H9 (cell line): ENCODE measurements at regions not wholly inside any gene's neighbourhood (a gene's known extent, or its start where the extent isn't known, plus 50 kb on each side); places are given as distances from the start of the nearest gene placed in this dataset.

Experiments
- DNase-seq: peaks from one replicate; pipeline ENCODE4 v3.0.0-alpha.2; 2017
- H2AFZ ChIP-seq: one replicate; pipeline ENCODE4 v1.6.1; 2013; ENCODE audit warnings: mild to moderate bottlenecking, low read length, control low read depth, moderate library complexity
- H2AK5ac ChIP-seq: 2 replicates; pipeline ENCODE4 v1.6.1; 2013; ENCODE audit warnings: low read length, control low read depth, mixed read lengths; ENCODE audit not compliant: insufficient read length
- H2BK120ac ChIP-seq: one replicate; pipeline ENCODE4 v1.6.1; 2013; ENCODE audit warnings: low read depth, mild to moderate bottlenecking, low read length, control low read depth, inconsistent platforms; ENCODE audit not compliant: poor library complexity, severe bottlenecking
- H2BK12ac ChIP-seq: 2 replicates; pipeline ENCODE4 v1.6.1; 2013; ENCODE audit warnings: low read length, control low read depth, mixed read lengths, low read depth; ENCODE audit not compliant: insufficient read length
- H2BK15ac ChIP-seq: 2 replicates; pipeline ENCODE4 v1.6.1; 2013; ENCODE audit warnings: low read depth, low read length, control low read depth
- H2BK20ac ChIP-seq: one replicate; pipeline ENCODE4 v1.6.1; 2013; ENCODE audit warnings: low read depth, mild to moderate bottlenecking, low read length, control low read depth, inconsistent platforms; ENCODE audit not compliant: poor library complexity, severe bottlenecking
- H2BK5ac ChIP-seq: 2 replicates; pipeline ENCODE4 v1.6.1; 2013; ENCODE audit warnings: low read length, control low read depth, mixed read lengths; ENCODE audit not compliant: insufficient read length
- H3K14ac ChIP-seq: 2 replicates; pipeline ENCODE4 v1.6.1; 2013; ENCODE audit warnings: low read length, control low read depth; ENCODE audit not compliant: insufficient read depth
- H3K18ac ChIP-seq: 2 replicates; pipeline ENCODE4 v1.6.1; 2013; ENCODE audit warnings: low read depth, mild to moderate bottlenecking, mixed read lengths, low read length, control low read depth; ENCODE audit not compliant: insufficient read length
- H3K23ac ChIP-seq: 2 replicates; pipeline ENCODE4 v1.6.1; 2013; ENCODE audit warnings: low read length, control low read depth, mixed read lengths, low read depth; ENCODE audit not compliant: insufficient read length
- H3K23me2 ChIP-seq: 2 replicates; pipeline ENCODE4 v1.6.1; 2013; ENCODE audit warnings: low read depth, mild to moderate bottlenecking, mixed read lengths, low read length, control low read depth; ENCODE audit not compliant: insufficient read length, poor library complexity, severe bottlenecking
- H3K27ac ChIP-seq: 2 replicates; pipeline ENCODE4 v1.5.1; 2013; ENCODE audit warnings: low read length, control low read depth, mixed read lengths, low read depth; ENCODE audit not compliant: insufficient read length
- H3K27me3 ChIP-seq: 2 replicates; pipeline ENCODE4 v1.6.1; 2013; ENCODE audit warnings: low read length, control low read depth, inconsistent platforms; ENCODE audit not compliant: insufficient read depth
- H3K4ac ChIP-seq: 2 replicates; pipeline ENCODE4 v1.6.1; 2013; ENCODE audit warnings: low read depth, mild to moderate bottlenecking, control low read depth, inconsistent platforms, low read length, moderate library complexity
- H3K4me1 ChIP-seq: 2 replicates; pipeline ENCODE4 v1.6.1; 2013; ENCODE audit warnings: low read length, control low read depth, inconsistent platforms; ENCODE audit not compliant: insufficient read depth
- H3K4me2 ChIP-seq: 2 replicates; pipeline ENCODE4 v1.6.1; 2013; ENCODE audit warnings: low read length, control low read depth, mixed read lengths; ENCODE audit not compliant: insufficient read length, insufficient read depth
- H3K56ac ChIP-seq: 2 replicates; pipeline ENCODE4 v1.6.1; 2013; ENCODE audit warnings: low read depth, mild to moderate bottlenecking, mixed read lengths, low read length, control low read depth; ENCODE audit not compliant: insufficient read length
- H3K79me1 ChIP-seq: 2 replicates; pipeline ENCODE4 v1.6.1; 2013; ENCODE audit warnings: low read depth, mild to moderate bottlenecking, moderate library complexity, low read length, control low read depth, inconsistent platforms; ENCODE audit not compliant: insufficient read depth, poor library complexity, severe bottlenecking
- H3K79me2 ChIP-seq: 2 replicates; pipeline ENCODE4 v1.6.1; 2013; ENCODE audit warnings: low read length, control low read depth, inconsistent platforms; ENCODE audit not compliant: insufficient read depth
- H3K9ac ChIP-seq: 2 replicates; pipeline ENCODE4 v1.6.1; 2013; ENCODE audit warnings: low read length, control low read depth, mixed read lengths; ENCODE audit not compliant: insufficient read length; ENCODE audit errors: extremely low read depth
- H3K9me3 ChIP-seq: one replicate; pipeline ENCODE4 v1.6.1; 2013; ENCODE audit warnings: low read depth, low read length, inconsistent platforms; ENCODE audit not compliant: control insufficient read depth
- H3T11ph ChIP-seq: one replicate; pipeline ENCODE4 v1.6.1; 2013; ENCODE audit warnings: mild to moderate bottlenecking, low read length, control low read depth, inconsistent platforms
- H4K20me1 ChIP-seq: one replicate; pipeline ENCODE4 v1.6.1; 2013; ENCODE audit not compliant: control insufficient read depth, insufficient read length, insufficient read depth
- H4K5ac ChIP-seq: 2 replicates; pipeline ENCODE4 v1.6.1; 2013; ENCODE audit warnings: low read depth, mild to moderate bottlenecking, mixed read lengths, low read length, control low read depth; ENCODE audit not compliant: insufficient read length
- H4K8ac ChIP-seq: replicated peaks from 2 replicates; pipeline ENCODE4 v1.6.1; 2013; ENCODE audit warnings: low read length, control low read depth, mixed read lengths, low read depth; ENCODE audit not compliant: insufficient read length
- H4K91ac ChIP-seq: 2 replicates; pipeline ENCODE4 v1.6.1; 2013; ENCODE audit warnings: low read depth, mild to moderate bottlenecking, moderate library complexity, mixed read lengths, low read length, control low read depth; ENCODE audit not compliant: insufficient read length
- H3K27ac Mint-ChIP-seq, 3 experiments: 2 replicates in 2 of 3; 3 replicates in 1 of 3; pipeline ENCODE4 v1.8.0; 2020 to 2021; ENCODE audit warnings: mixed read lengths in 3 of 3, mild to moderate bottlenecking in 1 of 3, moderate library complexity in 1 of 3
- H3K27me3 Mint-ChIP-seq: 2 replicates; pipeline ENCODE4 v1.8.0; 2021; ENCODE audit warnings: low read depth, mild to moderate bottlenecking, moderate library complexity, mixed read lengths
- H3K36me3 Mint-ChIP-seq, 3 experiments: 2 replicates in 2 of 3; 3 replicates in 1 of 3; pipeline ENCODE4 v1.8.0; 2020 to 2021; ENCODE audit warnings: low read depth in 3 of 3, mixed read lengths in 3 of 3; ENCODE audit not compliant: insufficient read depth in 1 of 3
- H3K4me1 Mint-ChIP-seq, 2 experiments: 2 replicates each; pipeline ENCODE4 v1.8.0; 2020; ENCODE audit warnings: mixed read lengths in 2 of 2
- H3K4me3 Mint-ChIP-seq, 2 experiments: 2 replicates in 1 of 2; 3 replicates in 1 of 2; pipeline ENCODE4 v1.8.0; 2020 to 2021; ENCODE audit warnings: mild to moderate bottlenecking in 2 of 2, mixed read lengths in 2 of 2, moderate library complexity in 1 of 2
- H3K9me3 Mint-ChIP-seq, 2 experiments: 2 replicates in 1 of 2; 3 replicates in 1 of 2; pipeline ENCODE4 v1.8.0; 2020; ENCODE audit warnings: mild to moderate bottlenecking in 2 of 2, mixed read lengths in 2 of 2, moderate library complexity in 1 of 2
- TF ChIP-seq, protein P1 (sequence below): fragments of 200-600 bp; sonication (generic); conservative IDR thresholded peaks from 3 replicates; pipeline ENCODE4 v1.8.0; 2021; ENCODE audit warnings: antibody characterized with exemption, mild to moderate bottlenecking

DNA sequence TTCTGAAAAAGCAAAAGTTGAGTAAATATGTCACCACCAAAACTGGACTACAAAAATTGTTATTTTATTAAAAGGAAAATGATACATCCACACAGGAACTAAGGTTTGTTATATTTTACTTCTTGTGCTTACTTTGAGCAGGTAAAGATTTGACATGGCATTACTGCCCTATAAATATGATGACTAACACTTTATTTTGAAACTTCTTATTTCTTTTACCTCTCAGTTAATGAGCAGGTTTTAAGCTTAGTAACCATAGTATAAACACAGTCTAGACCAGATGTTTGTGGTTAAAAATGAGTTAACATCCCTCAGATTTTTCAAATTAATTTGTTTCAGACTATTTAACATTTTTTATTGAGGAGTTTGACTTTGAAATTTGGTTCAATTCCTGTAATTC is 862.5 kb upstream of the USP15 start:
- Mint-ChIP-seq H3K27me3 (no peaks in the 10 kb centered on the region), H3K9me3 (peaks cover 5 to 8% of the 10 kb centered on the region in 2 experiments; a peak in 3 of 5 replicates), H3K4me1 (no peaks in the 10 kb centered on the region), H3K36me3 (peaks cover 0 to 7% (median 0%) of the 10 kb centered on the region in 3 experiments; a peak in 3 of 7 replicates), H3K4me3 (no peak overlapping the region), H3K27ac (no peak overlapping the region)
- Histone ChIP-seq H3T11ph (no peak overlapping the region), H4K5ac (no peak overlapping the region), H2BK12ac (no peak overlapping the region), H3K4me1 (no peaks in the 10 kb centered on the region), H2AFZ (no peak overlapping the region), H2BK15ac (no peak overlapping the region), H2AK5ac (no peak overlapping the region), H3K27ac (no peak overlapping the region), H3K27me3 (no peaks in the 10 kb centered on the region), H4K8ac (no peak overlapping the region), H3K9me3 (no peaks in the 10 kb centered on the region), H3K14ac (no peak overlapping the region), H3K56ac (no peak overlapping the region), H2BK120ac (no peak overlapping the region), H2BK5ac (no peak overlapping the region), H3K23ac (no peak overlapping the region), H4K91ac (no peak overlapping the region), H3K18ac (no peak overlapping the region), H3K79me2 (no peaks in the 10 kb centered on the region), H3K79me1 (no peaks in the 10 kb centered on the region), H3K4ac (no peak overlapping the region), H2BK20ac (no peak overlapping the region), H3K23me2 (no peaks in the 10 kb centered on the region), H3K9ac (no peak overlapping the region), H4K20me1 (no peaks in the 10 kb centered on the region), H3K4me2 (no peak overlapping the region)
- no peak for DNase-seq
- TF ChIP-seq, protein P1, sequence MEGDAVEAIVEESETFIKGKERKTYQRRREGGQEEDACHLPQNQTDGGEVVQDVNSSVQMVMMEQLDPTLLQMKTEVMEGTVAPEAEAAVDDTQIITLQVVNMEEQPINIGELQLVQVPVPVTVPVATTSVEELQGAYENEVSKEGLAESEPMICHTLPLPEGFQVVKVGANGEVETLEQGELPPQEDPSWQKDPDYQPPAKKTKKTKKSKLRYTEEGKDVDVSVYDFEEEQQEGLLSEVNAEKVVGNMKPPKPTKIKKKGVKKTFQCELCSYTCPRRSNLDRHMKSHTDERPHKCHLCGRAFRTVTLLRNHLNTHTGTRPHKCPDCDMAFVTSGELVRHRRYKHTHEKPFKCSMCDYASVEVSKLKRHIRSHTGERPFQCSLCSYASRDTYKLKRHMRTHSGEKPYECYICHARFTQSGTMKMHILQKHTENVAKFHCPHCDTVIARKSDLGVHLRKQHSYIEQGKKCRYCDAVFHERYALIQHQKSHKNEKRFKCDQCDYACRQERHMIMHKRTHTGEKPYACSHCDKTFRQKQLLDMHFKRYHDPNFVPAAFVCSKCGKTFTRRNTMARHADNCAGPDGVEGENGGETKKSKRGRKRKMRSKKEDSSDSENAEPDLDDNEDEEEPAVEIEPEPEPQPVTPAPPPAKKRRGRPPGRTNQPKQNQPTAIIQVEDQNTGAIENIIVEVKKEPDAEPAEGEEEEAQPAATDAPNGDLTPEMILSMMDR, result no peak
